HepG2 (cell line): ENCODE measurements at regions not wholly inside any gene's neighbourhood (a gene's known extent, or its start where the extent isn't known, plus 50 kb on each side); places are given as distances from the start of the nearest gene placed in this dataset.

Experiments used
- ATAC-seq: fragments of 200-7000 bp; cut with Tn5 transposase; 3 replicates; pipeline ENCODE4 v1.9.1; 2020; ENCODE audit warnings: mild to moderate bottlenecking, moderate library complexity
- BruUV-seq: library from RNA; stranded (reverse); fragments of 400-500 nt; replicated peaks from 2 replicates; lab custom pipeline; 2021; lab: Mats Ljungman, UMichigan
- CTCF ChIA-PET: fragments of 300-600 bp; formaldehyde crosslinking; extraction: SDS; loops from one replicate; lab custom pipeline; 2021; ENCODE audit warnings: low total read pairs, inconsistent platforms, low intra/inter-chr PET ratio; lab: Yijun Ruan, JAX
- POLR2A ChIA-PET: fragments of 350-600 bp; sonication (Branson Sonifier 250); formaldehyde crosslinking; loops from one replicate; lab custom pipeline; 2020; ENCODE audit warnings: antibody characterized with exemption, inconsistent platforms; lab: Yijun Ruan, JAX
- DNase-seq: peaks from one replicate; pipeline ENCODE4 v3.0.0-alpha.2; 2015; ENCODE audit warnings: low spot score
- FAIRE-seq: peaks from 3 replicates; lab custom pipeline; 2011; peaks lifted over from hg19 to GRCh38; lab: Jason Lieb, UNC
- H2AFZ ChIP-seq: one replicate; pipeline ENCODE4 v1.6.1; 2011; ENCODE audit warnings: low read length, inconsistent platforms
- H3K27ac ChIP-seq: fragments of 300-600 bp; 3 replicates; pipeline ENCODE4 v1.8.0; 2011; ENCODE audit warnings: mixed run types, mild to moderate bottlenecking, mixed read lengths, low read length, inconsistent platforms; ENCODE audit not compliant: insufficient read depth; ENCODE audit errors: extremely low read length
- H3K27me3 ChIP-seq, 2 experiments: fragments of 200-600 bp in 1 of 2; 2 replicates in 1 of 2; 3 replicates in 1 of 2; pipeline versions ENCODE4 v1.6.0 to v1.8.0; 2011; ENCODE audit warnings: low read length in 2 of 2, mild to moderate bottlenecking in 2 of 2, moderate library complexity in 2 of 2, inconsistent platforms in 1 of 2; ENCODE audit not compliant: insufficient read depth in 2 of 2, control insufficient read depth in 1 of 2
- H3K36me3 ChIP-seq, 2 experiments: fragments of 200-600 bp in 1 of 2; replicated peaks in 1 of 2; 2 replicates in 1 of 2; 3 replicates in 1 of 2; pipeline versions ENCODE4 v1.5.1 to v1.8.0; 2011; ENCODE audit warnings: low read length in 2 of 2, inconsistent platforms in 1 of 2; ENCODE audit not compliant: insufficient read depth in 2 of 2, control insufficient read depth in 1 of 2
- H3K4me1 ChIP-seq: 2 replicates; pipeline ENCODE4 v1.5.1; 2012; ENCODE audit warnings: low read length, inconsistent platforms; ENCODE audit not compliant: insufficient read depth
- H3K4me2 ChIP-seq: 2 replicates; pipeline ENCODE4 v1.6.0; 2011; ENCODE audit warnings: low read depth, low read length, inconsistent platforms
- H3K4me3 ChIP-seq, 3 experiments: fragments of 200-600 bp in 1 of 3; sonication (generic), shearing (Covaris generic) in 1 of 3; replicated peaks in 1 of 3; 2 replicates each; pipeline ENCODE4 v1.5.1; 2011 to 2016; ENCODE audit warnings: low read length in 3 of 3, inconsistent platforms in 2 of 3, low read depth in 2 of 3, mild to moderate bottlenecking in 2 of 3, control low read depth in 1 of 3, mixed read lengths in 1 of 3; ENCODE audit not compliant: insufficient read depth in 1 of 3
- H3K79me2 ChIP-seq: one replicate; pipeline ENCODE4 v1.6.1; 2011; ENCODE audit warnings: low read length, inconsistent platforms; ENCODE audit not compliant: insufficient read depth
- H3K9ac ChIP-seq: 2 replicates; pipeline ENCODE4 v1.6.0; 2011; ENCODE audit warnings: mild to moderate bottlenecking, low read depth, low read length, inconsistent platforms; ENCODE audit not compliant: insufficient read depth
- H3K9me3 ChIP-seq: 2 replicates; pipeline ENCODE4 v1.5.1; 2012; ENCODE audit warnings: mild to moderate bottlenecking, low read length
- H4K20me1 ChIP-seq: 2 replicates; pipeline ENCODE4 v1.6.0; 2011; ENCODE audit warnings: inconsistent platforms, mild to moderate bottlenecking, low read length, moderate library complexity; ENCODE audit not compliant: insufficient read depth
- AGO2 ChIP-seq: fragments of 200-400 bp; formaldehyde crosslinking; optimal IDR thresholded peaks from 2 replicates; pipeline ENCODE3; 2017; ENCODE audit warnings: mild to moderate bottlenecking, low read depth, low read length, moderate library complexity
- ESRRA ChIP-seq: sonication (generic); formaldehyde crosslinking; IDR thresholded peaks from 2 replicates; pipeline ENCODE4 v1.5.1; 2020; ENCODE audit warnings: mild to moderate bottlenecking, low read depth, missing genetic modification reagents
- GPBP1L1 ChIP-seq: sonication (generic); formaldehyde crosslinking; IDR thresholded peaks from 2 replicates; pipeline ENCODE4 v1.5.0; 2020; ENCODE audit warnings: mild to moderate bottlenecking, missing genetic modification reagents
- HCFC1 ChIP-seq: fragments of 150-350 bp; IDR thresholded peaks from 2 replicates; pipeline ENCODE4 v1.6.1; 2014; ENCODE audit warnings: low read depth, low read length
- LCORL ChIP-seq, 2 experiments: fragments of 450-650 bp in 1 of 2; sonication (generic) in 1 of 2; formaldehyde crosslinking in 1 of 2; IDR thresholded peaks; 2 replicates each; pipeline versions ENCODE4 v1.5.0 to v1.6.1; 2017 to 2020; ENCODE audit warnings: antibody characterized with exemption in 1 of 2, missing genetic modification reagents in 1 of 2
- NONO ChIP-seq, 2 experiments: fragments of 450-650 bp in 1 of 2; sonication (generic) in 1 of 2; formaldehyde crosslinking in 1 of 2; IDR thresholded peaks in 1 of 2; conservative IDR thresholded peaks in 1 of 2; 2 replicates each; pipeline versions ENCODE4 v1.6.1 to v1.8.0; 2017 to 2022; ENCODE audit warnings: mild to moderate bottlenecking in 1 of 2, missing genetic modification reagents in 1 of 2, moderate library complexity in 1 of 2
- PAX8 ChIP-seq: sonication (generic); formaldehyde crosslinking; IDR thresholded peaks from 2 replicates; pipeline ENCODE4 v1.8.0; 2022; ENCODE audit warnings: mild to moderate bottlenecking, missing genetic modification reagents, borderline replicate concordance
- POLR2G ChIP-seq: fragments of 200-400 bp; formaldehyde crosslinking; IDR thresholded peaks from 2 replicates; pipeline ENCODE4 v1.6.1; 2018; ENCODE audit warnings: mild to moderate bottlenecking, low read depth, low read length, moderate library complexity
- REL ChIP-seq: sonication (generic); formaldehyde crosslinking; conservative IDR thresholded peaks from 2 replicates; pipeline ENCODE4 v1.8.0; 2022; ENCODE audit warnings: mild to moderate bottlenecking, missing genetic modification reagents, moderate library complexity
- ZMYM4 ChIP-seq: sonication (generic); formaldehyde crosslinking; IDR thresholded peaks from 2 replicates; pipeline ENCODE4 v1.8.1; 2023; ENCODE audit warnings: mild to moderate bottlenecking, missing genetic modification reagents
- ZNF20 ChIP-seq: sonication (generic); formaldehyde crosslinking; IDR thresholded peaks from 2 replicates; pipeline ENCODE4 v1.4.0; 2020; ENCODE audit warnings: mild to moderate bottlenecking, moderate library complexity, missing genetic modification reagents
- ZNF292 ChIP-seq: sonication (generic); formaldehyde crosslinking; IDR thresholded peaks from 2 replicates; pipeline ENCODE4 v1.8.1; 2022; ENCODE audit warnings: mild to moderate bottlenecking, low read depth, missing genetic modification reagents, borderline replicate concordance
- WGBS: methylation state at CpG from one replicate; pipeline ENCODE4 v1.1.6; 2017; ENCODE audit warnings: low lambda C conversion rate; 5-methylcytosine and 5-hydroxymethylcytosine counted together
- in situ Hi-C: cut with HindIII; loops from 2 replicates; pipeline ENCODE4 v1.10.0; 2017; ENCODE audit warnings: low pct_unique_long_range_greater_than_20kb; ENCODE audit not compliant: extremely low pct_ligation_motif_present
- intact Hi-C: fragments of 100-400 bp; cut with micrococcal nuclease; formaldehyde crosslinking; loops from one replicate; pipeline ENCODE4 v1.10.0; 2022; ENCODE audit not compliant: unreplicated experiment

- no peaks in the 10 kb centered on the region for H4K20me1 ChIP-seq
- no peak overlapping the region for H3K4me3 ChIP-seq
- no peak overlapping the region for H3K4me2 ChIP-seq
- 31% methylated on average over 3 of the region's 3 CpGs for WGBS
- H2AFZ ChIP-seq = no peak overlapping the region
- DNase-seq (no peak), FAIRE-seq (no peak), ATAC-seq (no peak)
- intact Hi-C loops (no loop called here), in situ Hi-C loops (no loop called here)
- H3K9ac ChIP-seq = no peak overlapping the region
- POLR2A ChIA-PET = no interaction called here
- H3K27ac ChIP-seq = no peak overlapping the region
- H3K79me2 ChIP-seq = no peaks in the 10 kb centered on the region
- TF ChIP-seq HCFC1 (no peak), ZNF20 (no peak), GPBP1L1 (no peak), ZNF292 (no peak), AGO2 (no peak), REL (no peak), NONO (IDR thresholded peaks at IDR 0.05) (no peak), NONO (CRISPR knock-in tag; conservative IDR thresholded peaks at IDR 0.05) (no peak), PAX8 (CRISPR knock-in tag) (no peak), ESRRA (peak; percentile 42; the same call in 1 of the 2 replicates), LCORL (IDR thresholded peaks at IDR 0.05) (no peak), LCORL (CRISPR knock-in tag; IDR thresholded peaks at IDR 0.05) (no peak), ZMYM4 (CRISPR knock-in tag) (0 out of 2 replicates have a peak, but pooled peaks have one; percentile 14), POLR2G (no peak)
- H3K9me3 ChIP-seq = no peaks in the 10 kb centered on the region
- BruUV-seq = no TSS peak
- H3K36me3 ChIP-seq = no peaks in the 10 kb centered on the region
- H3K4me1 ChIP-seq = peaks cover 18% of the 10 kb centered on the region; the same call in 1 of the 2 replicates
- CTCF ChIA-PET = no interaction called here
- H3K27me3 ChIP-seq = no peaks in the 10 kb centered on the region
These were observed 476.5 kb upstream of the NRP1 start for GRCh38 chr10:33810986-33811385.
